Hepatocyte (in vitro differentiated cells): ENCODE measurements at regions not wholly inside any gene's neighbourhood (a gene's known extent, or its start where the extent isn't known, plus 50 kb on each side); places are given as distances from the start of the nearest gene placed in this dataset.

ENCODE experiments used
- EZH2 ChIP-seq: fragments of 200-600 bp; sonication (generic); IDR thresholded peaks from 2 replicates; pipeline ENCODE4 v1.6.1; 2016; ENCODE audit warnings: antibody characterized with exemption, mild to moderate bottlenecking, borderline replicate concordance
- EZH2phosphoT487 ChIP-seq: fragments of 200-600 bp; sonication (generic); IDR thresholded peaks from one replicate; pipeline ENCODE4 v1.6.1; 2018; ENCODE audit warnings: antibody characterized with exemption, mild to moderate bottlenecking, low read depth, moderate library complexity; ENCODE audit not compliant: unreplicated experiment, severe bottlenecking
- TF ChIP-seq, protein P1 (sequence below): fragments of 200-600 bp; sonication (generic); IDR thresholded peaks from 2 replicates; pipeline ENCODE4 v1.5.1; 2016; ENCODE audit warnings: antibody characterized with exemption, mild to moderate bottlenecking; ENCODE audit not compliant: poor library complexity

DNA sequence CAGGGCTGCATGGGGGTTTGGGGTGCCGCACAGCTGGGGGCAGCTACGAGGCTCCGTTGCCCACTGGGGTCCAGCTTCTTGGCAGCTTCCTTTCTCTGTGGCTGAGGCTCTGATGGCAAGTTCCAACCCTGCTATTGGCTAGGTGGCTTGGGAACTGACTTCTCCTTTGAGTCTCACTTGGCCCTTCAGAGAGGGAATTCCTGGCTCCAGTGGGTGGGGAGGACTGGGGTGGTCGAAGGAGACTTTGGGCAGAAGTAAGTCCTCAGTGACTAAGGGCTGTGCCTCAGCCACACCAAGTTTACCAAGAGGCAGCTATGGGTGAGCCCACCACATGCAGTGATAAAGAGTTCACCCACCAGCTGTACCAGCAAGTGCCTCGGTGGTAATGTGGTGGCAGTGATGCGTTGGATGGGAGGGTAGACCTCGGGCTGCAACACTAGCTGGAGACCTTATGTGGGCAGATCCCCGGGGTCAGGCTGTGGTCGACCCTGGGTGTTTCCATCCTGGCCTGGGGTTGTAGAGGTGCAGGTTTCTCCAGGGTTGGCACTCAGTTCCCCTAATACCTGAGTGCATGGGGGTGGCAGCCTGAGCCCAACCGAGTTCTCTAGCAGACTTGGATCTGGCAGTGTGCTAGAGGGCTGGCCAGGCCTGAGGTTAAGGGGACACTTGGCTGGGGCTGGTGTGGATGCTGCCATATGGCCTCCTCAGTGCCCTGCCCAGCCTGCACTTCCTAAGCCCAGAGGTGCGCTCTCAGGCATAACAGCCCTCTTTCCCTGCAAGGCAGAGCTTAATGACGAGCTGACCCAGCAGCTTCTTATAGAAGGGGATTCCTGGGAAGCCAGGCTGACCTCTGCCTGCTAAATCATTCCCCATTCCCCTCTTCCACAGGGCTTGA, 197.0 kb upstream of the CADM1 start:
- TF ChIP-seq, protein P1, sequence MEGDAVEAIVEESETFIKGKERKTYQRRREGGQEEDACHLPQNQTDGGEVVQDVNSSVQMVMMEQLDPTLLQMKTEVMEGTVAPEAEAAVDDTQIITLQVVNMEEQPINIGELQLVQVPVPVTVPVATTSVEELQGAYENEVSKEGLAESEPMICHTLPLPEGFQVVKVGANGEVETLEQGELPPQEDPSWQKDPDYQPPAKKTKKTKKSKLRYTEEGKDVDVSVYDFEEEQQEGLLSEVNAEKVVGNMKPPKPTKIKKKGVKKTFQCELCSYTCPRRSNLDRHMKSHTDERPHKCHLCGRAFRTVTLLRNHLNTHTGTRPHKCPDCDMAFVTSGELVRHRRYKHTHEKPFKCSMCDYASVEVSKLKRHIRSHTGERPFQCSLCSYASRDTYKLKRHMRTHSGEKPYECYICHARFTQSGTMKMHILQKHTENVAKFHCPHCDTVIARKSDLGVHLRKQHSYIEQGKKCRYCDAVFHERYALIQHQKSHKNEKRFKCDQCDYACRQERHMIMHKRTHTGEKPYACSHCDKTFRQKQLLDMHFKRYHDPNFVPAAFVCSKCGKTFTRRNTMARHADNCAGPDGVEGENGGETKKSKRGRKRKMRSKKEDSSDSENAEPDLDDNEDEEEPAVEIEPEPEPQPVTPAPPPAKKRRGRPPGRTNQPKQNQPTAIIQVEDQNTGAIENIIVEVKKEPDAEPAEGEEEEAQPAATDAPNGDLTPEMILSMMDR, result no peak
- no peak for TF ChIP-seq EZH2
- no peak for TF ChIP-seq EZH2phosphoT487
